ENCODE measurements at regions not wholly inside any gene's neighbourhood (a gene's known extent, or its start where the extent isn't known, plus 50 kb on each side); places are given as distances from the start of the nearest gene placed in this dataset.

GRCh38 chr10:117684046-117684610 lies 141.6 kb downstream of the EMX2 start:
- H3K9ac ChIP-seq (ENCODE audit: insufficient read depth, low read length, poor library complexity, severe bottlenecking): no peak overlapping the region
- H2AFZ ChIP-seq (ENCODE audit: insufficient read depth, low read depth, low read length, poor library complexity, severe bottlenecking): no peak overlapping the region
- H3K36me3 Mint-ChIP-seq: no peaks in the 10 kb centered on the region
- peaks cover 0 to 2% (median 0%) of the 10 kb centered on the region in 7 donors for H3K9me3 Mint-ChIP-seq
- H3K36me3 ChIP-seq (replicated peaks in 1 of 2; ENCODE audit: control insufficient read depth in 1 of 2, insufficient read depth in 2 of 2, low read length in 2 of 2): no peaks in the 10 kb centered on the region
- no peak overlapping the region for H3K4me2 ChIP-seq (replicated peaks; ENCODE audit: extremely low read depth, low read length, poor library complexity, severe bottlenecking)
- no peaks in the 10 kb centered on the region for H3K27me3 ChIP-seq (ENCODE audit: control insufficient read depth in 2 of 2, insufficient read depth in 2 of 2, low read length in 2 of 2)
- H3K4me3 ChIP-seq (replicated peaks in 1 of 3; ENCODE audit: low read depth in 2 of 3, low read length in 3 of 3): no peak overlapping the region
- 73% methylated on average over 21 of the region's 24 CpGs for WGBS (ENCODE audit: insufficient coverage)
- intact Hi-C loops (cut with micrococcal nuclease): no loop called here
- H4K20me1 ChIP-seq (ENCODE audit: insufficient read depth, low read length): no peaks in the 10 kb centered on the region
- no peak overlapping the region for H3K27ac Mint-ChIP-seq
- no peak for DNase-seq
- H3K4me3 Mint-ChIP-seq: no peak overlapping the region
- no peak for TF ChIP-seq CTCF (IDR thresholded peaks at IDR 0.05)
- no peaks in the 10 kb centered on the region for H3K4me1 Mint-ChIP-seq
- peaks cover 5 to 14% (median 7%) of the 10 kb centered on the region in 3 donors for H3K27me3 Mint-ChIP-seq (ENCODE audit: low read depth in 3 of 3)
- H3K9me3 ChIP-seq (replicated peaks in 1 of 2; ENCODE audit: control insufficient read depth in 1 of 2, insufficient read depth in 1 of 2, low read length in 2 of 2): no peaks in the 10 kb centered on the region
- H3K4me1 ChIP-seq (ENCODE audit: control insufficient read depth in 1 of 2, insufficient read depth in 2 of 2, low read length in 2 of 2): no peaks in the 10 kb centered on the region
- no peaks in the 10 kb centered on the region for H3K79me2 ChIP-seq (ENCODE audit: insufficient read depth, low read length)
- no peak overlapping the region for H3K27ac ChIP-seq (ENCODE audit: low read depth in 1 of 2, low read length in 2 of 2)

GRCh38 chr10:117684672-117685211 lies 142.2 kb downstream of the EMX2 start:
- Mint-ChIP-seq H3K27ac (no peak overlapping the region), H3K27me3 (ENCODE audit: low read depth in 3 of 3) (peaks cover 4 to 14% (median 5%) of the 10 kb centered on the region in 3 donors), H3K36me3 (no peaks in the 10 kb centered on the region), H3K4me3 (no peak overlapping the region), H3K9me3 (peaks cover 0 to 2% (median 0%) of the 10 kb centered on the region in 7 donors), H3K4me1 (no peaks in the 10 kb centered on the region)
- H4K20me1 ChIP-seq (ENCODE audit: insufficient read depth, low read length): no peaks in the 10 kb centered on the region
- no peak overlapping the region for H3K9ac ChIP-seq (ENCODE audit: insufficient read depth, low read length, poor library complexity, severe bottlenecking)
- no peak overlapping the region for H3K4me2 ChIP-seq (replicated peaks; ENCODE audit: extremely low read depth, low read length, poor library complexity, severe bottlenecking)
- DNase-seq: no peak
- H3K27ac ChIP-seq (ENCODE audit: low read depth in 1 of 2, low read length in 2 of 2): no peak overlapping the region
- no peak for TF ChIP-seq CTCF (IDR thresholded peaks at IDR 0.05)
- no peaks in the 10 kb centered on the region for H3K79me2 ChIP-seq (ENCODE audit: insufficient read depth, low read length)
- intact Hi-C loops (cut with micrococcal nuclease): no loop called here
- H3K36me3 ChIP-seq (replicated peaks in 1 of 2; ENCODE audit: control insufficient read depth in 1 of 2, insufficient read depth in 2 of 2, low read length in 2 of 2): no peaks in the 10 kb centered on the region
- H3K4me1 ChIP-seq (ENCODE audit: control insufficient read depth in 1 of 2, insufficient read depth in 2 of 2, low read length in 2 of 2): no peaks in the 10 kb centered on the region
- no peaks in the 10 kb centered on the region for H3K9me3 ChIP-seq (replicated peaks in 1 of 2; ENCODE audit: control insufficient read depth in 1 of 2, insufficient read depth in 1 of 2, low read length in 2 of 2)
- no peak overlapping the region for H3K4me3 ChIP-seq (replicated peaks in 1 of 3; ENCODE audit: low read depth in 2 of 3, low read length in 3 of 3)
- H2AFZ ChIP-seq (ENCODE audit: insufficient read depth, low read depth, low read length, poor library complexity, severe bottlenecking): no peak overlapping the region
- H3K27me3 ChIP-seq (ENCODE audit: control insufficient read depth in 2 of 2, insufficient read depth in 2 of 2, low read length in 2 of 2): no peaks in the 10 kb centered on the region
- WGBS (ENCODE audit: insufficient coverage): 38% methylated on average over 9 of the region's 16 CpGs

Measured in CD14-positive monocyte (primary cell).